Ovary (tissue), 7 donors: ENCODE measurements at regions not wholly inside any gene's neighbourhood (a gene's known extent, or its start where the extent isn't known, plus 50 kb on each side); places are given as distances from the start of the nearest gene placed in this dataset.

Experiments
- DNase-seq, 5 donors: peaks; one replicate each; pipeline ENCODE4 v3.0.0-alpha.2; 2019 to 2020
- H3K27ac ChIP-seq, 2 donors: fragments of 200-600 bp; one replicate each; pipeline versions ENCODE4 v1.5.1 to v1.8.0; 2019 to 2022
- H3K27me3 ChIP-seq: fragments of 200-600 bp; one replicate; pipeline ENCODE4 v1.8.0; 2022
- H3K36me3 ChIP-seq: fragments of 200-600 bp; sonication (generic); one replicate; pipeline ENCODE4 v1.5.1; 2019
- H3K4me1 ChIP-seq: one replicate; pipeline ENCODE4 v1.8.1; 2013; ENCODE audit warnings: mild to moderate bottlenecking, moderate library complexity; ENCODE audit not compliant: insufficient read depth
- H3K4me3 ChIP-seq: fragments of 200-600 bp; sonication (generic); one replicate; pipeline ENCODE4 v1.5.1; 2017
- H3K9me3 ChIP-seq, 2 donors: fragments of 200-600 bp in 1 of 2; sonication (generic) in 1 of 2; one replicate each; pipeline versions ENCODE4 v1.5.1 to v1.8.1; 2013 to 2019; ENCODE audit warnings: mild to moderate bottlenecking in 1 of 2, moderate library complexity in 1 of 2
- CTCF ChIP-seq, 3 donors: fragments of 450-650 bp in 2 of 3; fragments of 200-600 bp in 1 of 3; IDR thresholded peaks; one replicate each; pipeline versions ENCODE4 v1.5.1 to v1.8.0; 2016 to 2022; ENCODE audit warnings: antibody characterized with exemption in 3 of 3, mild to moderate bottlenecking in 1 of 3
- EP300 ChIP-seq: sonication (generic); formaldehyde crosslinking; IDR thresholded peaks from one replicate; pipeline ENCODE4 v1.6.1; 2017; ENCODE audit warnings: antibody characterized with exemption
- POLR2A ChIP-seq: fragments of 450-650 bp; IDR thresholded peaks from one replicate; pipeline ENCODE4 v1.6.1; 2017; ENCODE audit warnings: antibody characterized with exemption, mild to moderate bottlenecking, moderate library complexity
- WGBS, 3 donors: extraction: QIAGEN DNeasy Blood & Tissue Kit in 1 of 3; methylation state at CpG; one replicate each; pipeline versions ENCODE4 v1.1.5 to v1.1.7; 2013 to 2017; 5-methylcytosine and 5-hydroxymethylcytosine counted together
- intact Hi-C, 4 donors: fragments of 100-400 bp; cut with DNase I; formaldehyde crosslinking; loops; one replicate each; pipeline versions ENCODE4 v1.11.0 to v1.15.1; 2022 to 2023
- donor health status: DM: no; HTN: no; CAD: no; lungs with moderate emphysema.
- donor health status: DM: no; HTN: no; CAD: no.
- donor health status: Bipolar disorder and iron deficiency.
- donor health status: DM: no; HTN: no; CAD: no.
- donor health status: DM: yes; HTN: yes; CAD: no.

GRCh38 chr7:119692541-119692940, 580.4 kb upstream of the KCND2 start:
- WGBS, 3 donors, result 49 to 72% (median 67%) methylated on average over 3 of the region's 3 CpGs
- no peak for TF ChIP-seq EP300
- TF ChIP-seq POLR2A, result no peak
- no peak for TF ChIP-seq CTCF (IDR thresholded peaks at IDR 0.05)
- no peak for DNase-seq
- H3K27ac ChIP-seq, result no peak overlapping the region
- intact Hi-C loops, result no loop called here
- H3K4me1 ChIP-seq, result no peaks in the 10 kb centered on the region
- H3K9me3 ChIP-seq, result no peaks in the 10 kb centered on the region
- H3K4me3 ChIP-seq, result no peak overlapping the region
- no peaks in the 10 kb centered on the region for H3K27me3 ChIP-seq
- H3K36me3 ChIP-seq, result no peaks in the 10 kb centered on the region

- no peak for DNase-seq
- no peaks in the 10 kb centered on the region for H3K27me3 ChIP-seq
- no peak overlapping the region for H3K27ac ChIP-seq
- no peaks in the 10 kb centered on the region for H3K9me3 ChIP-seq
- H3K36me3 ChIP-seq, result no peaks in the 10 kb centered on the region
- no peak overlapping the region for H3K4me3 ChIP-seq
- H3K4me1 ChIP-seq, result no peaks in the 10 kb centered on the region
- no peak for TF ChIP-seq POLR2A
- TF ChIP-seq EP300, result no peak
- no peak for TF ChIP-seq CTCF (IDR thresholded peaks at IDR 0.05)
- intact Hi-C loops, result no loop called here
- 41 to 49% (median 46%) methylated on average over 1 of the region's 1 CpG for WGBS, 3 donors
Observed at GRCh38 chr7:119694506-119694905, 578.5 kb upstream of the KCND2 start.

GRCh38 chr7:119696336-119696735, 576.6 kb upstream of the KCND2 start:
- Histone ChIP-seq H3K9me3 (no peaks in the 10 kb centered on the region), H3K27ac (no peak overlapping the region), H3K27me3 (no peaks in the 10 kb centered on the region), H3K4me1 (no peaks in the 10 kb centered on the region), H3K4me3 (no peak overlapping the region), H3K36me3 (no peaks in the 10 kb centered on the region)
- no peak for DNase-seq
- no peak for TF ChIP-seq CTCF (IDR thresholded peaks at IDR 0.05)
- TF ChIP-seq POLR2A, result no peak
- no peak for TF ChIP-seq EP300
- 88 to 94% (median 91%) methylated on average over 3 of the region's 3 CpGs for WGBS, 3 donors
- intact Hi-C loops, result no loop called here

- intact Hi-C loops, result no loop called here
Observed at GRCh38 chr7:119703895-119704294, 569.1 kb upstream of the KCND2 start.

More at GRCh38 chr7:119703895-119704294, 569.1 kb upstream of the KCND2 start:
- TF ChIP-seq CTCF (IDR thresholded peaks at IDR 0.05) (no peak), EP300 (no peak)
- Histone ChIP-seq H3K4me3 (no peak overlapping the region), H3K9me3 (no peaks in the 10 kb centered on the region), H3K4me1 (no peaks in the 10 kb centered on the region), H3K27ac (no peak overlapping the region), H3K36me3 (no peaks in the 10 kb centered on the region), H3K27me3 (no peaks in the 10 kb centered on the region)
- DNase-seq, result no peak
- 84 to 95% (median 89%) methylated on average over 1 of the region's 1 CpG for WGBS, 3 donors
